ENCODE measurements at regions not wholly inside any gene's neighbourhood (a gene's known extent, or its start where the extent isn't known, plus 50 kb on each side); places are given as distances from the start of the nearest gene placed in this dataset.

- DNase-seq (ENCODE audit: low read depth): no peak
- TF ChIP-seq, protein P1, sequence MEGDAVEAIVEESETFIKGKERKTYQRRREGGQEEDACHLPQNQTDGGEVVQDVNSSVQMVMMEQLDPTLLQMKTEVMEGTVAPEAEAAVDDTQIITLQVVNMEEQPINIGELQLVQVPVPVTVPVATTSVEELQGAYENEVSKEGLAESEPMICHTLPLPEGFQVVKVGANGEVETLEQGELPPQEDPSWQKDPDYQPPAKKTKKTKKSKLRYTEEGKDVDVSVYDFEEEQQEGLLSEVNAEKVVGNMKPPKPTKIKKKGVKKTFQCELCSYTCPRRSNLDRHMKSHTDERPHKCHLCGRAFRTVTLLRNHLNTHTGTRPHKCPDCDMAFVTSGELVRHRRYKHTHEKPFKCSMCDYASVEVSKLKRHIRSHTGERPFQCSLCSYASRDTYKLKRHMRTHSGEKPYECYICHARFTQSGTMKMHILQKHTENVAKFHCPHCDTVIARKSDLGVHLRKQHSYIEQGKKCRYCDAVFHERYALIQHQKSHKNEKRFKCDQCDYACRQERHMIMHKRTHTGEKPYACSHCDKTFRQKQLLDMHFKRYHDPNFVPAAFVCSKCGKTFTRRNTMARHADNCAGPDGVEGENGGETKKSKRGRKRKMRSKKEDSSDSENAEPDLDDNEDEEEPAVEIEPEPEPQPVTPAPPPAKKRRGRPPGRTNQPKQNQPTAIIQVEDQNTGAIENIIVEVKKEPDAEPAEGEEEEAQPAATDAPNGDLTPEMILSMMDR (IDR thresholded peaks at IDR 0.05; ENCODE audit: low read depth, low read length, missing control alignments): no peak
- H3K4me3 ChIP-seq (ENCODE audit: low read depth, low read length): no peak overlapping the region
Measured at GRCh38 chr3:95197661-95198060, 1134.8 kb downstream of the NSUN3 start.

GRCh38 chr3:95200384-95200783, 1137.5 kb downstream of the NSUN3 start:
- TF ChIP-seq, protein P1 (IDR thresholded peaks at IDR 0.05; ENCODE audit: low read depth, low read length, missing control alignments): no peak
- DNase-seq (ENCODE audit: low read depth): no peak
- H3K4me3 ChIP-seq (ENCODE audit: low read depth, low read length): no peak overlapping the region

- no peak overlapping the region for H3K4me3 ChIP-seq (ENCODE audit: low read depth, low read length)
- TF ChIP-seq, protein P1 (IDR thresholded peaks at IDR 0.05; ENCODE audit: low read depth, low read length, missing control alignments): no peak
- no peak for DNase-seq (ENCODE audit: low read depth)
Measured at GRCh38 chr3:95210878-95211277, 1148.0 kb downstream of the NSUN3 start.

DNA sequence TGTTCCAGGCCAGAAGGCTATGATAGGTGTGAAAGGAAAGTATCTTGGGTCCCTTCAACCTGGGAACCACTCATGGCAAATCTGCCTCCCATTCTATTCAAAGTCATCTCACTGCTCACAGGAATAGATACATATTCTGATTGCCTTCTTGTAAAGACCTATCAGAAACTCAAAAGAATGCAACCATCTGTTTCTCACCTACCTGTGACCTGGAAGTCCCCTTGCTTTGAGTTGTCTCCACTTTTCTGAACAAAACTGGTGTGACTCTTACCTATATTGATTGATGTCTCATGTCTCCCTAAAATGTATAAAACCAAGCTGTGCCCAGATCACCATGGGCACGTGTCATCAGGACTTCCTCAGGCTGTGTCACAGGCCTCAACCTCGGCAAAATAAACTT, 1149.3 kb downstream of the NSUN3 start:
- DNase-seq (ENCODE audit: low read depth): no peak
- no peak overlapping the region for H3K4me3 ChIP-seq (ENCODE audit: low read depth, low read length)
- TF ChIP-seq, protein P1 (IDR thresholded peaks at IDR 0.05; ENCODE audit: low read depth, low read length, missing control alignments): no peak

DNA sequence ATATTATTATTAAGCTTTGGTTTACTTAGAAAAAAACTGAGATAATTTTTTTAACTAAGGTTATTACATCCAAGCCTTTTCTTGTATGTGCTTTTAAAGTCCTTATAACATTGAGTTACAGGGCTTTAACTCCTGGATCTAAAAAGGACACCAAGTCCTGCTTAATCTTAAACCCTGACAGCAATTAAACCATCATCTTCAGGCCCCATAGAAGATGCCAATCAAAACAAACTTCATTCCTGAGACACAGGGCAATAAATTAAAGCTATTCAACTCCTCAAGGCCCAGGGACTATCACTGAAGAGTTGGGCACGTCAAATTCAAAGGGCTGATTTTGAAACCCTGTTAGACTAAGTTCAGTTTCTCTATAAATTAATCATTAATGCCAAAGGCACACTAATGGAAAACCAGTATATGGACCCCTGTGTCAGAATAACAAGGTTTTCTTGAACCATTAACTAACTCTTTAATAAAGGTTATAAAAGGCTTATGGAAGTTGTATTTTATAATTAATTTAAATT, 1152.6 kb downstream of the NSUN3 start:
- TF ChIP-seq, protein P1 (IDR thresholded peaks at IDR 0.05; ENCODE audit: low read depth, low read length, missing control alignments): no peak
- no peak overlapping the region for H3K4me3 ChIP-seq (ENCODE audit: low read depth, low read length)
- DNase-seq (ENCODE audit: low read depth): no peak

GRCh38 chr3:95217661-95218060, 1154.8 kb downstream of the NSUN3 start:
- TF ChIP-seq, protein P1 (IDR thresholded peaks at IDR 0.05; ENCODE audit: low read depth, low read length, missing control alignments): no peak
- H3K4me3 ChIP-seq (ENCODE audit: low read depth, low read length): no peak overlapping the region
- DNase-seq (ENCODE audit: low read depth): no peak

GRCh38 chr3:95218484-95218883, 1155.6 kb downstream of the NSUN3 start:
- H3K4me3 ChIP-seq (ENCODE audit: low read depth, low read length): no peak overlapping the region
- DNase-seq (ENCODE audit: low read depth): no peak
- TF ChIP-seq, protein P1 (IDR thresholded peaks at IDR 0.05; ENCODE audit: low read depth, low read length, missing control alignments): no peak
